Endothelial cell (in vitro differentiated cells): ENCODE measurements at regions not wholly inside any gene's neighbourhood (a gene's known extent, or its start where the extent isn't known, plus 50 kb on each side); places are given as distances from the start of the nearest gene placed in this dataset.

Source experiments
- DNase-seq: peaks from one replicate; pipeline ENCODE4 v3.0.0; 2021; ENCODE audit warnings: low spot score
- H3K27ac Mint-ChIP-seq: one replicate; pipeline ENCODE4 v1.8.0; 2021; ENCODE audit warnings: mixed read lengths, inconsistent platforms; ENCODE audit not compliant: unreplicated experiment
- H3K27me3 Mint-ChIP-seq: one replicate; pipeline ENCODE4 v1.8.0; 2021; ENCODE audit warnings: mild to moderate bottlenecking, moderate library complexity, mixed read lengths, inconsistent platforms; ENCODE audit not compliant: unreplicated experiment
- H3K36me3 Mint-ChIP-seq: one replicate; pipeline ENCODE4 v1.8.0; 2021; ENCODE audit warnings: mild to moderate bottlenecking, low read depth, mixed read lengths, inconsistent platforms; ENCODE audit not compliant: unreplicated experiment
- H3K4me1 Mint-ChIP-seq: one replicate; pipeline ENCODE4 v1.8.0; 2021; ENCODE audit warnings: mild to moderate bottlenecking, mixed read lengths, inconsistent platforms; ENCODE audit not compliant: unreplicated experiment
- H3K4me3 Mint-ChIP-seq: one replicate; pipeline ENCODE4 v1.8.0; 2021; ENCODE audit warnings: mild to moderate bottlenecking, mixed read lengths, inconsistent platforms; ENCODE audit not compliant: unreplicated experiment
- H3K9me3 Mint-ChIP-seq: one replicate; pipeline ENCODE4 v1.8.0; 2021; ENCODE audit warnings: mixed read lengths, inconsistent platforms; ENCODE audit not compliant: unreplicated experiment
- TF ChIP-seq, protein P1 (sequence below): fragments of 200-600 bp; sonication (generic); IDR thresholded peaks from one replicate; pipeline ENCODE4 v1.5.0; 2021; ENCODE audit warnings: antibody characterized with exemption; ENCODE audit not compliant: unreplicated experiment

DNA sequence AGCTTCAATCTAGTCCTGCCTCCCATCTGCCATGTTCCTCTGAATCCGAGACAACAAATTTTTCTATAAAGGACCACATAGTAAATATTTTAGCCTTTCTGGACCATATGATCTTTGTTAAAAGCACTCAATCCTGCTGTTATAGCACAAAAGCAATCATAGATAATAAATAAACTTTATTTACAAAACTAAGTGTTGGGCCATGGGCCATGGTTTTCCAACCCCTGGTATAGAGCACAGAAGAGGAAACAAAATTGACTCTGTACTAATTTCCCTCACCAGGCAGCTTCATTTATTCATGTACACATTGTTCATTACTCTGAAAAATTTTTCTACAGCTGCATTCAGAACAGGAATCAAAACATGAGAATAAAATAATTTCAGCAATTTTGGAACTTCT, 288.9 kb downstream of the AGTPBP1 start:
- Mint-ChIP-seq H3K36me3 (no peaks in the 10 kb centered on the region), H3K27me3 (no peaks in the 10 kb centered on the region), H3K9me3 (no peaks in the 10 kb centered on the region), H3K4me1 (no peaks in the 10 kb centered on the region), H3K4me3 (no peak overlapping the region), H3K27ac (no peak overlapping the region)
- TF ChIP-seq, protein P1, sequence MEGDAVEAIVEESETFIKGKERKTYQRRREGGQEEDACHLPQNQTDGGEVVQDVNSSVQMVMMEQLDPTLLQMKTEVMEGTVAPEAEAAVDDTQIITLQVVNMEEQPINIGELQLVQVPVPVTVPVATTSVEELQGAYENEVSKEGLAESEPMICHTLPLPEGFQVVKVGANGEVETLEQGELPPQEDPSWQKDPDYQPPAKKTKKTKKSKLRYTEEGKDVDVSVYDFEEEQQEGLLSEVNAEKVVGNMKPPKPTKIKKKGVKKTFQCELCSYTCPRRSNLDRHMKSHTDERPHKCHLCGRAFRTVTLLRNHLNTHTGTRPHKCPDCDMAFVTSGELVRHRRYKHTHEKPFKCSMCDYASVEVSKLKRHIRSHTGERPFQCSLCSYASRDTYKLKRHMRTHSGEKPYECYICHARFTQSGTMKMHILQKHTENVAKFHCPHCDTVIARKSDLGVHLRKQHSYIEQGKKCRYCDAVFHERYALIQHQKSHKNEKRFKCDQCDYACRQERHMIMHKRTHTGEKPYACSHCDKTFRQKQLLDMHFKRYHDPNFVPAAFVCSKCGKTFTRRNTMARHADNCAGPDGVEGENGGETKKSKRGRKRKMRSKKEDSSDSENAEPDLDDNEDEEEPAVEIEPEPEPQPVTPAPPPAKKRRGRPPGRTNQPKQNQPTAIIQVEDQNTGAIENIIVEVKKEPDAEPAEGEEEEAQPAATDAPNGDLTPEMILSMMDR: no peak
- no peak for DNase-seq

- H3K36me3 Mint-ChIP-seq: no peaks in the 10 kb centered on the region
- no peak overlapping the region for H3K27ac Mint-ChIP-seq
- H3K27me3 Mint-ChIP-seq: no peaks in the 10 kb centered on the region
- no peak overlapping the region for H3K4me3 Mint-ChIP-seq
- H3K4me1 Mint-ChIP-seq: no peaks in the 10 kb centered on the region
- no peak for DNase-seq
- TF ChIP-seq, protein P1: no peak
- H3K9me3 Mint-ChIP-seq: no peaks in the 10 kb centered on the region
These were observed 290.1 kb downstream of the AGTPBP1 start for GRCh38 chr9:85451680-85452079.

DNA sequence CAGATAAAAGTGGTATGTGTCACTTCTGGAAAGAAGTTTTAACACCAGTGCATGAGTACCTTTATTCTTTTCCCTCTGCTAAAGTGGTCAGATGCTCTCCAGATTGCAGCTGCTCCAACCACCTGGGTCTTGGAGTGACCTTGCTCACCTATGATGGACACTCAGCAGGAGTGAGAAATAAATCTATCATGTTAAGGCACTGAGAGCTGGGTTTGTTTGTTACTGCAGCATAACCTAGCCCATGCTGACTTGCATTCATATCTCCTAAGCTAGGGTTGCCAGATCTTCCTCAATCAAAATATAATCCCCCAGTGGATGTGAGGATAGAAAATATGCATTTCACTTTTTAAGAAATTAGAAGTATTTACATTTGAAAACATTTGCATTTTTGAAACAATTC, 295.9 kb downstream of the AGTPBP1 start:
- Mint-ChIP-seq H3K36me3 (no peaks in the 10 kb centered on the region), H3K4me1 (no peaks in the 10 kb centered on the region), H3K27ac (no peak overlapping the region), H3K4me3 (no peak overlapping the region), H3K27me3 (no peaks in the 10 kb centered on the region), H3K9me3 (no peaks in the 10 kb centered on the region)
- no peak for DNase-seq
- TF ChIP-seq, protein P1: no peak

- Mint-ChIP-seq H3K9me3 (no peaks in the 10 kb centered on the region), H3K4me3 (no peak overlapping the region), H3K27ac (no peak overlapping the region), H3K27me3 (no peaks in the 10 kb centered on the region), H3K4me1 (no peaks in the 10 kb centered on the region), H3K36me3 (no peaks in the 10 kb centered on the region)
- TF ChIP-seq, protein P1: no peak
- DNase-seq: no peak
These were observed 297.5 kb downstream of the AGTPBP1 start for GRCh38 chr9:85444243-85444642.

GRCh38 chr9:85443190-85443598, 298.6 kb downstream of the AGTPBP1 start:
- DNase-seq: no peak
- Mint-ChIP-seq H3K36me3 (no peaks in the 10 kb centered on the region), H3K4me3 (no peak overlapping the region), H3K27me3 (peaks cover 2% of the 10 kb centered on the region), H3K27ac (no peak overlapping the region), H3K4me1 (no peaks in the 10 kb centered on the region), H3K9me3 (no peaks in the 10 kb centered on the region)
- TF ChIP-seq, protein P1: no peak
